Activated naive CD8-positive, alpha-beta T cell treated with anti-CD3 and anti-CD28 coated beads, Interleukin-2, amount 50 U/mL, for 16 hours (primary cell): ENCODE measurements at regions not wholly inside any gene's neighbourhood (a gene's known extent, or its start where the extent isn't known, plus 50 kb on each side); places are given as distances from the start of the nearest gene placed in this dataset.

ENCODE experiments used
- DNase-seq: peaks from one replicate; pipeline ENCODE4 v3.0.0-alpha.2; 2020; ENCODE audit warnings: low read depth, low spot score

DNA sequence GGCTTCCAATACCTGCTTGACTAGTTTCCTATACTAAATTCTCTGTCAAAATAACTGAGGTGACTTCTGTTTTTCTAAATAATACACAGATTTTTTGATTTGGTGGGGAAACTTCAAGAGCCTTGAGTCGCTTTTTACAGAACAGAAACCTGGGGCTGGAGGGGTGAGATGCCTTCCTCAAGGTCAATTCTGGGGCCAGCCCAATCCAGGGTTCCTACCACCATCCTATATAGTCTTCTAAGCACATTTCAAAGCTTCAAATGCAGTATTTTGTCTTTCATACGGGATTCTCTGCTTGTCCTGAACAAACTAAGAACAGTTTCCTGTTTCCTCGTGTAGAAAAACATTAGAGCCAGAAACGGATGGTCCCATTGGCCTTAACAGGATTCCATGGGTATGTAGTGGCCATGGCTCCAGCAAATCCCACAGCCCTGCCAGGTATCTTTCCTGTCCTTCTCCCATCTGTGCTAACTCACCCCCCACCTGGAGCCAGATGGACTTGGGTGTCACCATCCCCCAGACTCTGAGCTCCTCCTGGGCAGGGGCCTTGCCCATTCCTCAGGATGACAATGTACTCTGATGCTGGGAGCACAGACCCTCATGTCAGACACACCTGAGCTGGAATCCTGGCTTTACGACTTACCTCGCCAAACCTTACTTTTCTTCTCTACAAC is 146.9 kb downstream of the KLF13 start:
- no peak for DNase-seq

GRCh38 chr15:31474059-31474868 is 147.6 kb downstream of the KLF13 start:
- no peak for DNase-seq

- no peak for DNase-seq
Measured at GRCh38 chr15:31476236-31476810, 149.7 kb downstream of the KLF13 start.

- no peak for DNase-seq
Measured at GRCh38 chr15:31476866-31477265, 150.2 kb downstream of the KLF13 start.

- no peak for DNase-seq
Measured at GRCh38 chr15:31477301-31477700, 150.7 kb downstream of the KLF13 start.

GRCh38 chr15:31477851-31478701 is 151.4 kb downstream of the KLF13 start:
- DNase-seq, result no peak

- no peak for DNase-seq
Measured at GRCh38 chr15:31478702-31479221, 152.1 kb downstream of the KLF13 start.

GRCh38 chr15:31480356-31481025 is 153.9 kb downstream of the KLF13 start:
- DNase-seq, result no peak

GRCh38 chr15:31481142-31481541 is 154.5 kb downstream of the KLF13 start:
- no peak for DNase-seq

GRCh38 chr15:31482122-31482922 is 155.7 kb downstream of the KLF13 start:
- no peak for DNase-seq

GRCh38 chr15:31483053-31483985 is 156.7 kb downstream of the KLF13 start:
- DNase-seq, result no peak

DNA sequence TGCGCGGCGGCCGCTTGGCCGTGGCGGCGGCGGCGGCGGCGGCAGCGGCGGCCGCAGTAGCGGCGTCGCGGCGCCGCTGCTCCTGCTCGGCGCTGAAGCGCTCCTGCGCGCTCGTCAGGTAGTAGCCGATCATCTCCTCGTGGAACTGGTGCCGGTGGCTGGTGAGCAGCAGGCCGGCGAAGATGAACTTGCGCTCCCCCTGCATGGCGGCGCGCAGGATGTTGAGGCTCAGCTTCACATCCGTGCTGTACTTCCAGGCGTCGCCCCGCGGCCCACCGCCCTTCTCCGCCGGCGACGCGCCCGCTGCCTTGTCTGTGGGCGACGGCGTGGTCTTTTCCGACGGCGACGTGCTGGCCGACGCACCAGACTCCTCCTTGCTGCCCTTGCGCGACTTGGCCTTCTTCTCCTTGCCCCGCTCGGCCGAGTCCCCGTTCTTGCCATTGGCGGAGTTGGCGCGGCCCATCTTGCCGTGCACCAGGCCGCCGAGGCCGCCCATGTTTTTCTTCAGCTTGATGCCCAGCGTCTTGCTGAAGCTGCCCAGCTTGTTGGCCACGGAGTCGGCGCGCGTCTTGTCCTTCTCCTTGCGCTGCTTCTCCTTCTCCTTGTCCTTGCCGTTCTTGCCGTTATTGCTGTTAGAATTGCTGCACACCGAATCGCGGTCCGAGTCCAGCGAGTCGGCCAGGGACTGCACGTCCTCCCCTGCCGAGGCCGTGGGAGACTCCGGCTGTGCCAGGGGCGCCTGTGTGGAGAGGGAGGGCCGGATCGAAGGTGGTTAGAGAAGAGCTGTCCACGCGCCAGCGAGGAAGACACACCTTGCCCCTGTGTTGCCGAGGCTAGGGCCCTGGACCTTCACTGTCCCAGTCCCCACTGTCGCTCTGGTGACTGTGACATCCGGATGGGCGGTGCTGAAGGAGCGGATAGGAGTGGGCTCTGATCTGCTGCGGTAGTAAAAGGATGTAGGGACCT is 157.6 kb downstream of the KLF13 start:
- DNase-seq, result no peak

DNA sequence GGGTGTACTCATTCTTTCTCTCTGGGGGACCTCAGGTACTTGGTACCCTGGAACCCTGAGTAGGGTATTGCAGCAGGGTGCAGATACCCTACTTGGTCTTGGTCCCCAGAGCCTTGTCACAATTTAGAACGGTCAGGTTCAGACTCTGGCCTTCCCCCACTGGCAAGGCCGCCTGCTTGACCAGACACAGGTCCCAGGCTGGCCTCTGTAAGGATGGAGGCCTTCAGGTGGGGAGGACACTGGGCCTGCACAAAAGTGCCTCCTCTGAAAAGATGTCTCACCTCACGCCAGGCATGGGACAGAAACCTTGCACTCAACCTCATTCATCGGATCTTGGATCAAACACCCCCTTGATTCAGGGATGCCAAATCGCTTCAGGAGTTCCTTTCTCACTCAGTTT is 158.4 kb downstream of the KLF13 start:
- DNase-seq, result no peak

DNA sequence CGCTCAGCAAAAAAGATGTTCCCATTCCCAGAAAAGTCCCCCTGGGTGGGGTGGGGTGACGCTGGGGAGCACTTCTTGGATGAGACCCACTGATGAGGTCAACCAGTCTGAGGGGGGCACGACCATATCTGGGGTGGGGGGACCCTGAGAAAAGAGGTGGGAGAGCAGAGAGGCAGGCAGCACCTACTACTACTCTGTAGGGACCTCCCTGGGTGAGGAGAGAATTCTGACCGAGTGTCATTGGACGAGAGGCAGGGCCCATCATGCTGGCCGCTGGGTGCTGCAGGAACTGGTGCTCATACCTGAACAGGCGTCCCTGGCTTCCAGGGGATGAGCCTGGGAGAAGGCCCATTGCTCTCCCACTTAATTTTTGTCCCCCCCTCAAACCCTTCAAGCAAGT is 158.8 kb downstream of the KLF13 start:
- no peak for DNase-seq

DNA sequence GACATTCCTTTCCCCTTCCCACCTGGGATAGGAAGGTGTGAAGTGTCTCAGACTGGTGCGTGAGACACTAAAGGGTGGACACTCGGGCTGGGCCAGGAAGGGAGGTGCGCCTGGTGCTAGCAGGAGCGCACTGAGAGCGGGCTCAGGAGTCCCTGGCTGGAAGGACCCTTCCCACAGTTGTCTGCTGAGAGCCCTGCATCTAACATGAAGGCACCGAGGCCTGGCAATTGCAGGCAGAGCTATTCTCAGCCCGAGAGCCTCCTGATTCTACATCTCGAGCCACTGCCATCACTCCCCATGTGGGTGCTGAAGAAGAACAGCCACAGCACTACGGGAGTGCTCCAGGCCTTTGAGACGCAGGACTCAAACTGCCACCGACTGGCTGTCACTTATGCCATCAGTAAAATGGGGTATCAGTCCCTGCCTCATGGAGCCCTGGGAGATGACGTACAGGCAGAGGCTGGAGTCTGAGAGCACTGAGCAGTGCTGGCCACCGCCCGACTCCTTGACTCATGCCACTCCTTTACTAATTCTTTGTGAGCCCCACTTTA is 159.4 kb downstream of the KLF13 start:
- DNase-seq, result no peak

GRCh38 chr15:31486506-31486905 is 159.9 kb downstream of the KLF13 start:
- no peak for DNase-seq

DNA sequence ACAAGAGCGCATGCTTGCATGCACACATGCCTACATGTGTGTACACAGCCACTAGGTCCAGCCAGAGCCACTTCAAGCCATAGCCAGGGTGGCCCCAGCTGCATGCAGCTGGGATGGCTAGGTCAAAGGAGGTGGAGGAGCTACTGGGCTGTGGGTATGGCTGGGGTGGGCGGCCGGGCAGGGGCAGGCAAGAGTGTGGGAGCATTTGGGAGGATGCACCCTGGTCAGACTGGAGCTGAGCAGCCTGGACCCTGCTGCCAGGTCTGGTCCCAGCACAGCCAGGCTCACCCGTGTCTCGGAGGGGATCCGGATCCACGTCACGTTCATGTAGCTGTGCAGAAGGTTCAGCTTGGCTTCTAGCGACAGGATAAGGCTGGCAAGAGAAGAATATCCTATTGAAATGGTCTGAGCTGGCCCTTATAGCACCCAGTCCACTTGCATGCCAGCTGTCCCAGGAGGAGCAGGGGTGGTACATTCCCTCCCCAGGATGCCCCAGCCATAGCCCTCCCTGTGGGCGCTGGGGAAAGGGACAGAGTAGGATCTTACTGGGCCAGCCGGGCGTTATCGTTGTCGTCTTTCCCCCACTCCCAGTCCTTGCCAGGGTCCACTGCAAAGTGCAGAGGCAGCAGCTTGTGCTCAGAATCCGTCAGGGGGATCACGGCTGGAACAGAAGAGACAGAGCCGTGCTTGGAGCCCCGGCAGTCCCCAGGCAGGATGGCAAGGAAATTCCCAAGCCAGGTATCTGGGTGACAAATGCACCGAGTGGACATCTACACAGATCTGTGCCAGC is 160.5 kb downstream of the KLF13 start:
- no peak for DNase-seq
